AG09319 (cell line): ENCODE measurements at regions not wholly inside any gene's neighbourhood (a gene's known extent, or its start where the extent isn't known, plus 50 kb on each side); places are given as distances from the start of the nearest gene placed in this dataset.

Experiments used
- DNase-seq: peaks from one replicate; pipeline ENCODE4 v3.0.0-alpha.2; 2010; ENCODE audit warnings: low read depth; ENCODE audit errors: extremely low read depth
- CTCF ChIP-seq: IDR thresholded peaks from 2 replicates; pipeline ENCODE4 v1.5.1; 2011; ENCODE audit warnings: low read depth, mild to moderate bottlenecking, inconsistent platforms, low read length, moderate library complexity

- TF ChIP-seq CTCF = no peak
- DNase-seq = no peak
These were observed 167.4 kb downstream of the TEX36 start for GRCh38 chr10:125515571-125515970.

GRCh38 chr10:125514206-125515162 is 168.5 kb downstream of the TEX36 start:
- no peak for TF ChIP-seq CTCF
- peak; percentile 1 for DNase-seq

GRCh38 chr10:125513429-125514182 is 169.4 kb downstream of the TEX36 start:
- TF ChIP-seq CTCF = no peak
- DNase-seq = no peak

GRCh38 chr10:125510998-125511397 is 172.0 kb downstream of the TEX36 start:
- no peak for TF ChIP-seq CTCF
- DNase-seq = no peak

GRCh38 chr10:125505648-125506047 is 177.3 kb downstream of the TEX36 start:
- TF ChIP-seq CTCF = no peak
- no peak for DNase-seq

- TF ChIP-seq CTCF = no peak
- no peak for DNase-seq
These were observed 180.7 kb downstream of the TEX36 start for GRCh38 chr10:125502276-125502675.

- DNase-seq = no peak
- no peak for TF ChIP-seq CTCF
These were observed 187.6 kb downstream of the TEX36 start for GRCh38 chr10:125495386-125495785.
